DMS153 (cell line): ENCODE measurements at regions not wholly inside any gene's neighbourhood (a gene's known extent, or its start where the extent isn't known, plus 50 kb on each side); places are given as distances from the start of the nearest gene placed in this dataset.

ENCODE experiments used
- DNase-seq: peaks from one replicate; lab custom pipeline; 2025; lab: John Stamatoyannopoulos, UW

DNA sequence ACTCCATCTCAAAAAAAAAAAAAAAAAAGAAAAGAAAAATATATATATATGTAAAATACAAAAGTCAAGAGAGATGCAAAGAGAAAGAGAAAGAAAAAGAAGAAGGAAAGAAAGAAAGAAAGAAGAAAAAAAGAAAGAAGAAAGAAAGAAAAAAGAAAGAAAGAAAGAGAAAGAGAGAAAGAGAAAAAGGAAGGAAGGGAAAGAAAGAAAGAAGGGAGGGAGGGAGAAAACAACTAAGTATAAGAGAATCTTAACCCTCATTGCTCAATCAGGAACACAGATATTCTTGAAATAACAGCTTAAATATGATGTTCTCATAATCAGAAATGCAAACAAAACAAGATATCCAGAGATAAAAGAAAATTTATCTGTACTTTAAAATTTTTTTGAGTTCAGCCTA is 54.4 kb upstream of the MARCKS start:
- no peak for DNase-seq

DNA sequence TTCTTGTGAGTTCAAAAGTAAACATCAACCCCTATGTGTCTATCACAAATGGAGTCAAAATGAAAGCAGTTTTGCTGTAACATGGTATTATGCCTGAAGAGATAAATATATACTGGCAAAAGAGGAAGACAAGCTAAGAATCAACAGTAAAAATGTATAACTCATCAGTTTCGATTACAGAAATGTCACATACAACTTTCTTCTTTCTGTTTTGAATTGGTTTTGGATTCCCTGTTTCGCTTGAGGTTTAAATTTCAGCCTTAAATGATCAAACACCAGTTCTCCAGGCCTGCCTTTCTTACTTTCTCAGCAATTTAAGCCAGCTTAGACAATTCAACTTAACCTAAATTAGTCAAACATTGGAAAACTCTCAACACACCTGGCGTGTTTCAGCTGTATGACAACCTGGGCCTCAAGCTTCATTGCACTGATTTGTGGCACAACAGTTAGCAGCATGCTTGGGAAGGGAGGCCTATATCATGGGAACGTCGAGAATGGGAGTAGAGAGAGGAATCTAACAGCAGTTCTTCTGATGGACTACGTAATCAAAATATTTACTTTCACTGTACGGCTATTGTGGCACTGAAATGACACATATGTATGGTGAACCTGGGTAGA is 51.9 kb upstream of the MARCKS start:
- DNase-seq = no peak

- no peak for DNase-seq
Measured at GRCh38 chr6:113805811-113806495, 51.2 kb upstream of the MARCKS start.
